NCI-H2107 treated with DMSO at 0.1 percent for 48 hours (cell line): ENCODE measurements at regions not wholly inside any gene's neighbourhood (a gene's known extent, or its start where the extent isn't known, plus 50 kb on each side); places are given as distances from the start of the nearest gene placed in this dataset.
"Not testable (repeated sequence)": the region's sequence is repeated elsewhere in the genome, so short reads cannot be mapped to it uniquely, and the experiment has no call there.

ENCODE experiments used
- DNase-seq: peaks from one replicate; lab custom pipeline; 2025; ENCODE audit not compliant: unreplicated experiment; lab: John Stamatoyannopoulos, UW

DNA sequence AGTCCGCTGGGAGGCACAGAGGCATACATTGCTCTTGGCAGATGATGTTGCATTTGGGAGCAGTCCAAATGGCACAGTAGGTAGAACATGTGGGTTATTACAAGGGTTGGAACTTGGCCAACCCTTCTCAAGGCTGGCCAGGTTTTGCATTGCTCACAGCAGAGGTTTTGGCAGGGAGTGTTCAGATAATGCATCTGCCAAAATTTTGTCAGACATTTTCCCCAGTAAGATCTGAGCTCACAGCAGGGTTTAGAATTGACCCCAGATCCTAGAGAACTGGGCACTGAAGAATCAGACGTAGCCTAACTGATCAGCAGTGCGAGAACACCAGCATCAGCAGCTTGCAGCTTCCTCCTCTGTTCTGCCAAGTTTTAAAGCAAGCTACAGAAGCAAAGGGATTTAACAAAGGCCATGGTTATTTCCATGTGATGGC is 468.8 kb upstream of the KIF2B start:
- DNase-seq: no peak

DNA sequence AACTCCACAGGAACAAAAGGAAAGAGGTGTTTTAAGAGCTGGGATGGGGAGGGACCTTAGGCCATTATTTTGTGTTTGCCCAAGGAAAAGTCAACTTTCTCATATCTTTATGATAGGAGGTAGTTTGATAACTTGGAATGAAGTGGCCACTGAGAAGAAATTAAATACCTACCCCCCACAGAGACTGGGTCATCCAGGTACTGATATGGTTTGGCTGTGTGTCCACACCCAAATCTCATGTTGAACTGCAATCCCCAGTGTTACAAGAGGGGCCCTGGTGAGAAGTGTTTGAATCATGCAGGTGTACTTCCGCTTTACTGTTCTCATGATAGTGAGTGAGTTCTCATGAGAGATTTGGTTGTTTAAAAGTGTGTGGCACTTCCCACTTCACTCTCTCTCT is 477.9 kb upstream of the KIF2B start:
- DNase-seq: no peak

DNA sequence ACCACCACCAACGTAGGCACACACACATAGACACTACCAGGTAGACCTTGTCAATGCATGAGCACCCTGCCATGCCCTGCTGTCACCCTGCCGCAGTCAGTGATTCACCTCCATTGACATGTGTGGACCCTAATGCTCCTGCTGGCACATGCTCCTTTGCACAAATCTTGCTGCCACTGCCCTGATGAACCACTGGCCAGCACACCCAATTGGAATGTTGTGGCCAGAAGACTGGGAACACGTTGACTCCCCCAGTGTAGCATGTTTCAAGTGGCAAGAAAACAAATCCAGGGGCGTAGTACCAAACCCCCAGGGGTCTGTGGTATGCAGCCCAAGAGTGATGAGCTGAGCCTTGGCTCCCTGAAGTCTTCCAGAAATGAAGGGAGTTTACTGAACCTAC is 486.4 kb upstream of the KIF2B start:
- no peak for DNase-seq

DNA sequence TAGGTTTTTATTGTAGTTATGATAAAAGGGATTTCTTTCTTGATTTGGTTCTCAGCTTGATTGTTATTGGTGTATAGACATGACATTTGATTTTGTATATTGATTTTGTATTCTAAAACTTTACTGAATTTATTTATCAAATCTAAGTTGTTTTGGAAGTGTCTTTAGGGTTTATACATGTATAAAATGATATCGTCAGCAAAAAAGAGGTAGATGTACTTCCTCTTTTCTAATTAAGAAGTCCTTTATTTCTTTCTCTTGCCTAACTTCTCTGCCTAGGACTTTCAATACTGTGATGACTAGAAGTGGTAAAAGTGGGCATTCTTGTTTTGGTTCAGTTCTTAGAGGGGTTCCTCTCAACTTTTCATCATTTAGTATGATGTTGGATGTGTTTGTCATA is 487.3 kb upstream of the KIF2B start:
- DNase-seq: no peak

DNA sequence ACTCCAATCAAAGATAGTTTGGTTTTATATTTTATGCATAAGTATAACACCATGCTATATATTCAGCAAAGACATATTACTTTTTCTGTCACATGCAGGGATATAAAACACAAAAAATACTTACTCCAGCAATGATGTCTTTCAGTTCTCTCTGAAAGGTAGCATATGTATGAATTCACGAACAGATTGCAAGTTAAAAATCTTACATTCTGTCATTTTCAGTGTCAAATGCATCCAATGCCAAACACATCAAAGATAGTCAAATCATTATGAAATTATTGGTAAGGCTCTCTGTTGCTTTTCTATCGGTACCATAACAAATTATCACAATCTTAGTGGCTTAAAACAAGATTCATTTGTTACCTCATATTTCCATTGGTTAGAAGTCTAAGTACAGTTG is 492.0 kb upstream of the KIF2B start:
- DNase-seq: no peak

DNA sequence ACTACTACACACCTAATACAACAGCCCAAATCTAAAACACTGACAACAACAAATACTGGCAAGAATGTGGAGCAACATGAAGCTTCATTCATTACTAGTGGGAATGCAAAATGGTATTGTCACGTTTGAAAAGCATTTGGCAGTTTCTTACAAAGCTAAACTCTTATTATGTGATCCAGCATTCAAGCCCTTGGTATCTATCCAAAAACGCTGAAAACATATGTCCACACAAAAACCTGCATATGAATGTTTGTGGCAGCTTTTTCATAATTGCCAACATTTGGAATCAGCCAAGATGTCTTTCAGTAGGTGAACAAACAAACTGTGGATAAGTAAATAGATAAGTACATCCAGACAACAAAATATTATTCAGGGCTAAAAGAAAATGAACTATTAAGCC is 501.1 kb upstream of the KIF2B start:
- no peak for DNase-seq

DNA sequence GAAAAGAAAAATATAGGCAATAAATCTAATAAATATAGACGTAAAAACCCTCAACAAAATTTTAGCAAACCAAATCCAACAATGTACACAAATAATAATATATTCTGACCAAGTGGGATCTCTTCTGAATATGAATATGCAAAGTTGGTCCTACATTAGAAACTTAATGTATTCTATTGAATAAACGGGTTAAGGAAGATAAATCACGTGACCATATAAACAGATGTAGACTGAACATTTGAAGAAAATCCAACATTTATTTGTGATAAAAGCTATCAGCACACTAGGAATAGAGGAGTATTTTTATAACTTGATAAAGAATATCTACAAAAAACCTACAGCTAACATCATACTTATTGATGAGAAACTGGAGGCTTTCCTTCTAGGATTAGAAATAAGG is 502.8 kb upstream of the KIF2B start:
- DNase-seq: no peak

DNA sequence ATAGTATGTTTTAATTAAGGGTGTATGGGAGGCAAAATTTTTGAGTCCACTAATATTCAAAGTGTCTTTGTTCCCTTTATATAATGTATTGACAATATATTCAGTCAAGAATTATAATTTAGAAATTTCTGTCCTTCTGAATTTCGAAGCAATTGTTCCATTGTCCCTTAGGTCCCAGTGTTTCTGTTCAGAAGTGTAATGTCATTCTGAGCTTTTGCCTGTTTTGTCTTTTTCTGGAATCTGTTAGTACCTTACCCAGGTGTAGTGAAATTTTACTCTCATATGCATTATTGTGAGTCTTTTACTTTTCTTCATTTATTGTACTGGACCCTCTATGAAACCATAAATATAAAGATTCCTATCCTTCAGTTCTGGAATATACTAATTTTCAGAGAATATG is 505.7 kb upstream of the KIF2B start:
- no peak for DNase-seq

DNA sequence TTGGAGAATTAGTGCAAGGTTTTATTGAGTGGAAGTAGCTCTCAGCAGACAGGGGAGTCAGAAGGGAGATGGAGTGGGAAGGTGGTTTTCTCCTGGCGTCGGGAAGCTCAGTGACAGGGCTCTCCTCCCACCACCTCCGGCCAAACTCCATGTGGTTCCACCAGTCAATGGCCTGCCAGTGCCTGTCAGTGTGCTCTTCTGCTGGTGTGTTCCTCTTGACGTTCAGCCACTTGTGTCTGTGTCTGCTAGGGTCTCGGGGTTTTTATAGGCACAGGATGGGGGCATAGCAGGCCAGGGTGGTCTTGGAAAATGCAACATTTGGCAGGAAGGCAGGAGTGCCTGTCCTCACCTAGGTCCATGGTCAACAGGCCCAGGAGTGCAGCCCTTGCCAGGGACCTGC is 506.7 kb upstream of the KIF2B start:
- no peak for DNase-seq

DNA sequence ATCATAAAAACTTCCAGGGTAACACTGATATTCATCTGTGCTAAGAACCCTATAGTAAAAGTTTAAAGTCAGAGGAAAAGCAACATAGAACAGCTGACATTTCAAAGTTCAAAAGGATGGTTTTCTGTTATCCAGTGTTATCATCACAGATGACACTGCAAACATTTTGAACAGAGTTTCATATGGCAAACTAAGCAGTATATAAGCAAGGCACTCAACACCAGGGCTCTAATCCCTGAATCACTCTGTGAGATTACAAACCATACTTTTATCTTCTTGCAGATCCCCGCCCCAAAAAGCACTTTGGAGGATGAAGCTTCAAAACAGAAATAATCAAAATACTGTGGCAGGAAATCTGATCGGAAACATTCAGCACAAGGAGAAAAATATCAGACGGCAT is 508.2 kb upstream of the KIF2B start:
- DNase-seq: no peak

DNA sequence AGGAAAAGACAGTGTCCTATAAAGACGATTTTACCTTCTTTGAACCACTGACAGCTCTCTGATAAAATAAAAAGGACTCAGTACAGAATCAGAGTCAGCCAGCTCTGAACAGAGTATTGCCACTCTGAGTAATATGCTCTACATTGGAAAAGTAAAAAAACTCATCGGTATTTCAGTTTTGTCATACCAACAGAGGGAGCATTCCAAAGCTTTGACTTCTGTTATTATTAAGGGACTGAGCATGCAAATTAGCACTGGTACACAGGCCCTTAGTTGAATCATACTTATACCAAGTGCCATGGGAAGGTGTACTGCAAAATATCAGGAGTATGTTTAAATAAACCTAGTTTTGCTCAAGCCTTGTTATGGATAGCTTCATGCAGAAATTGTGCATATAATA is 509.0 kb upstream of the KIF2B start:
- no peak for DNase-seq

DNA sequence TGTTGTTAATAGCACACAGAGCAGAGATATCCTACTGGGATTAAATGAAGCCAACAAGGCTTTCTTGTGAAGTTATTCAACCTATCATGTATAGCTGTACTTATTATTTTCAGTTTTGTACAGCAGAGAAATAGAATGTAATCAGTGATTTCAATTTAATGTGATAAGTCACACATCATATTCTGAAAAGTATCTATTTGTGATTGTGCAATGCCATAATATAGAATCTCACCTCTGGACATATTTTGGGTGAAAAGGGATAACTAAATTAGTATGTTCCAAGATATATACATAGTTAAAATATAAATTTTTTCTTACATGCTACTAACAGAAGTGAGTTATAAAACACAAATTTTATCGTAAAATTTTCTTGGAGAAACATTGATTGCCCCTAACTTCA is 544.3 kb upstream of the KIF2B start:
- DNase-seq: no peak

DNA sequence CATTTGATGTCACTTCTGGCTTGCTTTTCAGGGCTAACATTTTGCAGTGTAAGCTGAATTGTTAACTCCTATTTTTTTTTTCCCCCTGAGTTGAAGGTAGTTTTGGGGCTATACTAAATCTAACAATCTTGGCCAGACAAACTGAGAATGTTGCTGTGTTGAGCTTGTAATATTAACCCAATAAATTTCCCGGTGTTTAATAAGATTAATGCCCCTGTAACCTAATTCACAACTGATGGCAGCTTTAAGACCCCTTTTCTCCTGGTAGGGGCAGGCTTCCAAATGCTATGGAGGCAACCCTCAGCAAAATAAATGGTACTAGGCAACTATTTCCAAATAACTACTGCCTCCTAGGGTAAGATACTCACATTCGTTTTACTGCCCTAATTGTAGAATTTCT is 549.6 kb upstream of the KIF2B start:
- DNase-seq: no peak

DNA sequence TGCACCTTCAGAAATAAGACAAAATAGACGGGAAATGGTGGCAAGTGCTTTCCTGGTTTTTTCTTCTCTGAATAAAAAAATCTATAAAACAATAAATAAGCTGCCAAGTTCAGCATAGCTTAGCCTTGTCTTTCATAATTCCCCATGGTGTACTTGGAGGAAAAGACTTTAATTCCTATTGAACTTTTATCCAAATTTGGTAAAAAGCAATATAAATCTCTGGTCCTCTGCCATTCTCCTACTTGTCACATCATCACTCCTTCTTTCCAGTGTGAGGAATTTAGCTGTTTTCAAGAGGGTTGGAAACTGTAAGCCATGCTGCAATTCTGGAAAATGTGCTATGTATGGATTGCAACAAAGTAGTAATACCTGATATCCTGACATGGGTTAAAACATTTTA is 551.8 kb upstream of the KIF2B start:
- no peak for DNase-seq

DNA sequence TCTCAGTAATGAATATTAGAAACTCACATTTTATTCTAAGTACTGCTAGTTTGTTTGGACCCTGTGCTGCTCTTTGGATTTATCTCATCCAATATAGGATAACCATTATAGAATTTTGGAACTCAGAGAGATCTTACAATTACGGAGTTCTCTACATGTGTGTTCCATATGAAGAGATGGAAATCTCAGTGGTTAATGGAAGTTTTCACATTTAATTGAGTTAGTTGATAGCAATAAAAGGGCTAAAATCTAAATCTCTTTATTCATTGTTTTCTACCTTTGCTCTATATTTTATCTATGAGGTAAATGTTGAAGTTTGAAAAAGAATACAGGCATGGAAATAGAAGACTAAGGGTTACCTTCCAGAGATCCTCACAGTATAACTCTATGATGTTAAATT is 558.0 kb upstream of the KIF2B start:
- DNase-seq: no peak

DNA sequence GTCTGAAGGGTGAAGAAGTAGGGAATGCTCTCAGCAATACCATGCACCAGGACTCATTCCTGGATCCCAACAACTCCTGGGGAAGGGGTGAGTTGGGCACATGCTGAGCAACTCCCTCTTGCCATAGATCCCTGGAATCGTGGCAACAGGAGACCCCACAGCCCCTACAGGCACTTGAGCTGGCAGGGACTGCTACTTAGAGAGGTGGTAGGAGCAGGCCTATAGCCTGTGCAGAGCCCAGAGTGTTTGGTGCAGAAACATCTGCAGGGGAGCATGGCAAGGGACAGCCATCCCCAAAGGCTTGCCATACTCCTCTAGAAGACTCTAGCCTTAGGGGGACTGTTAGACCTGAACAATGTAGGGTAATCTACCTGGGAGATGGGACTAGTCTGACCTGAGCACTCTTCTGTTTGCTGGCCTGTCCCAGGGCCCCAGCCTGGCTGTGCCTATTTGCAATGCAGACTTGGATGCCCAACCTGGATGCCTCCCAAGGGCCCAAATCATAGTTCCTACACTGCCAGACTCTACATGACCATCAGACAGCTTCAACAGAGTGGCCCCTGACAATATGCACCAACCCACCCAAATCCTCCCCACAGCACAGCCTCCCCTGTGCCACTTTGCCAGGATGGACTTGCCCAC is 568.6 kb upstream of the KIF2B start:
- no peak for DNase-seq

DNA sequence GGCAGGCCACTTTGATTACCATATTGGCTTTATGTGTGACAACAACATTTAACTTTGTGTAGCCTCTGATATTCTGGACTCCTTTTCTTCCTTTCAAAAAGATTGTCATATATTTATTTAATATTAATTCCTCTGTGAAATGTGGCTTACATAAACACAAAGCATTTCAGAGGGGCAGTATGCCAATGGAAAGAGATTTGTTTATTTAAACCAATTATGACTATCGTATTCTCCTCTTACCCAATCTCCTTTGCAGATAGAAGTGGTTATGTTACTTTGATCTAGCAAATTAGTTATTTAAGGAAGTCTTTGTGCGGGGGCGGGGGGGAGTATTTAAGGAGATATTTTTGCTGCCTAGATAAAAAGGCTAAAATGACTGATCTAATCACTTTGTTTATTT is 573.7 kb upstream of the KIF2B start:
- no peak for DNase-seq

DNA sequence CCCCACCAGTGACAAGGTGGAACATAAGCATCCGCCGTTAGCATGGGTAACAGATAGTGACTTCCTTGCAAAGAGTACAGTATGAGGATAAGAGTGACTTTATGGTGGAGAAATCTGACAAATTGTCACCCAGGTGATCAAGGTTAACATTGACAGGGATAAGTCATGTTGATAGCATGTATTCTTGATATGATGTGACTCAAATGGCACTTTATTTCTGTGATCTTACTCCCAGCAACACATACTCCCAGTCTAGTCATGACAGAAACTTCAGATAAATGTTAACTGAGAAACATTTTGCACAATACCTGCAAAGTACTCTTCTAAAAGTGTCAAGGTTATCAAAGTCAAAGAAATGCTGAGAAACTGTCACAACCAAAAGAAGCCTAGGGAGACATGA is 588.6 kb upstream of the KIF2B start:
- no peak for DNase-seq

DNA sequence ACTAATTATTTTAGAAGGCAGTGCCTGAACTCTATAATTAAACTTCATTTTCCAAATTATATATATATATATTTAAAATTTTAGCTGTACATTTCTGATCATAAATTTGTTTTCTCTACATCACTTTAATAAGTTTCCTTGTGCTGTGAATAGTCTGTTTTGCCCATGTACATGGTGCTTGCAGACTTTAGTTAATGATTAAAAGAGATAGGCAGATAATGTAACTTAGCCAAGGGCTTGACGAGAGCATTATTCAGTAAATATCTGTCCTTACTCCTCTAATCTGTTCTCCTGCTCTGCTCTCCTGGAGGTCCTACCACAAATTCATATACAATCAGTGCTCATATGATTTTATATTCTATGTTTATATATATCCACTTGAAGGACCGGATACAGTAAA is 595.2 kb upstream of the KIF2B start:
- no peak for DNase-seq

DNA sequence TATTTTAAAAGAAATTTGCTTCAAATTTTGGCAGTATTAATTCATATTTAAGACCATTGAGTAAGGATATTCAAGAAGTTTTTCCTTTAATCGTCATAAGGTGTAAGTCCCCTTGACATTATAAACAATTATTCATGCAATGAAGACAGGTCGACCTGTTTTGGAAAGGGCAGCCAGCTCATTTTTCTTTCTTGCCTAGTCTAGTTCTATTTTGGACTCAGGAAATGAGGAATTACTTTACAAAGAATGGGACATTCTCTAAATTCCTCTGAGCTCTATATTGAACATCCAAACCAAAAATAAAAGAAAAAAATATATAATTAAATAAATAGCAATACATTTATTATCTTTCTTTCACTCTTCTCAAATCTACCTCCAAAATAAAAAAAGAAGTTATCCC is 595.6 kb upstream of the KIF2B start:
- no peak for DNase-seq

DNA sequence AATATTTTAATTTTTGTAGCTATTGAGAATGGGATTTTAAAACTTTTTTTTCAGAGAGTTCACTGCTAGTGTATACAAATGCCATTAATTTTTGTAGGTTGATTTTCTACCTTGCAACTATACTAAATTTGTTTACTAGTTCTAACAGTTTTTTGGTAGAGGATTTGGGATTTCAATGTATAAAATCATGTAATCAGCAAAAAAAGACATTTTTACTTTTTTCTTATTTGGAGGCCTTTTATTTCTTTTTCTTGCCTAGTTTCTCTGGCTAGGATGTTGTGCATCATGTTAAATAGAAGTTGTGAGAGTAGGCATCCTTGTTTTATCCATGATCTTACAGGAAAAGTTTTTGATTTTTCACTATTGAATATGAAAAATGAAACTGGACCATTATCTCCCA is 602.9 kb upstream of the KIF2B start:
- no peak for DNase-seq

DNA sequence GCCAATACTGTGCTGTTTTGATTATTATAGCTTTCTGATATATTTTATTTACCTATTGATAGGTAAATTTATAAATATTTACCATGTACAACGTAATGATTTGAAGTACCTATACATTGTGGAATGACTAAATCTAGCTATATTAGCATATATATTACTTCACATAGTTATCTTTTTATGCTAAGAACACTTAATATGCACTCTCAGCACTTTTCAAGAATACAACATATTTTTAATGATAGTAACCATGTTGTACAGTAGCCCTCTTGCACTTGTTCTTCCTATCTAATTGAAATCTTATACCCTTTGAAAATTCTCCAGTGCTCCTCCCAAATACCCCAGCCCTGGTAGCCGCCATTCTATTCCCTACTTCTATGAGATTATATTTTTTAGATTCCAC is 604.0 kb upstream of the KIF2B start:
- no peak for DNase-seq

DNA sequence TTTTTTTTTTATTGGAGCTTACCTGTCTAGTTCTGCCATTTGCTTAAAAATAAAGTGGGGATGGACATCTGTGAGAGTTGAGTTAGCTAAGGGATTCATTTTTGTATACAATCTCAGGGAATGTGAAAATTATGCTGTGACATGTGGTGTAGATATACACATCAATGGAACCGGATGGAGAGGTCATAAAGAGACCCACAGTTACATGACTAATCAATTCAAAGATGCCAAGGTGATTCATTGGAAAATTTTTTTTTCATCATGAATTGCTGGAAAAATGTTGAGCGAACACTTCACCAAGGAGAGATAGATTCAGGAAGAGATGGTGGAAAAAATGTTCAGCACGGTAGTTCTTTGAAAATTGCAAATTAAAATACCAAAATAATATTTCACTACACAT is 605.4 kb upstream of the KIF2B start:
- no peak for DNase-seq

DNA sequence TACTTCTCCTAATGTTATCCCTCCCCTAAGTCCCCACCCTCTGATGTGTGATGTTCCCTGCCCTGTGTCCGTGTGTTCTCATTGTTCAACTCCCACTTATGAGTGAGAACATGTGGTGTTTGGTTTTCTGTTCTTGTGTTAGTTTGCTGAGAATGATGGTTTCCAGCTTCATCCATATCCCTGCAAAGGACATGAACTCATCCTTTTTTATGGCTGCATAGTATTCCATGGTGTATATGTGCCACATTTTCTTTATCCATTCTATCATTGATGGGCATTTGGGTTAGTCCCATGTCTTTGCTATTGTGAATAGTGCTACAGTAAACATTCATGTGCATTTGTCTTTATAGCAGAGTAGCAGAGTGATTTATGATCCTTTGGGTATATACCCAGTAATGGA is 613.8 kb upstream of the KIF2B start:
- not testable (repeated sequence) for DNase-seq
